ENCODE measurements at regions not wholly inside any gene's neighbourhood (a gene's known extent, or its start where the extent isn't known, plus 50 kb on each side); places are given as distances from the start of the nearest gene placed in this dataset.

DNA sequence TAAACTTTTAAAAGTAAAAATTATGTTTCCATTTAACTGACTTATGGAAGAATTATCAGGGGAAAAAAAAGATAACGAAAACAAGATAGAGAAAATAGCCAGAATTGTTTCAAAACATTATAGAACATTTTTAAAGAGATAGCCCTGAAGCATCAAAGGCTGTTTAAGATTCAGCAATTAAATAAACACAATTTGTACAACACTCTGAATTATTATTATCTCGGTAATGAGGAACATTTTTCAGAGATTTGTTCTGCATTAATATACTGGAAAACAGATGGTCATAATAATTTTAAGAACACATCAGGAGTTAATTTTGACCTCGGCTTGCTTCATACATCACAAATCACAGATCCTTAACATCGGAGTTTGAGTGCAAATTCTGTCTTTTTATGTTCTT lies 643.8 kb downstream of the SORCS1 start:
- no peak for DNase-seq (ENCODE audit: low spot score)
- peaks cover 4% of the 10 kb centered on the region for H3K9me3 Mint-ChIP-seq
- H3K27ac Mint-ChIP-seq: no peak overlapping the region
- H3K36me3 Mint-ChIP-seq: no peaks in the 10 kb centered on the region
- no peak for ATAC-seq
- no peak overlapping the region for H3K4me3 Mint-ChIP-seq
- no peaks in the 10 kb centered on the region for H3K27me3 Mint-ChIP-seq
- no peaks in the 10 kb centered on the region for H3K4me1 Mint-ChIP-seq (ENCODE audit: low read depth in 2 of 2)

GRCh38 chr10:106519376-106520030 lies 645.0 kb downstream of the SORCS1 start:
- Mint-ChIP-seq H3K27ac (no peak overlapping the region), H3K27me3 (no peaks in the 10 kb centered on the region), H3K9me3 (peaks cover 4% of the 10 kb centered on the region)

GRCh38 chr10:106515206-106515790 lies 649.2 kb downstream of the SORCS1 start:
- Mint-ChIP-seq H3K27me3 (no peaks in the 10 kb centered on the region), H3K4me1 (ENCODE audit: low read depth in 2 of 2) (no peaks in the 10 kb centered on the region), H3K27ac (no peak overlapping the region), H3K9me3 (peaks cover 8% of the 10 kb centered on the region), H3K36me3 (no peaks in the 10 kb centered on the region), H3K4me3 (no peak overlapping the region)
- no peak for DNase-seq (ENCODE audit: low spot score)
- ATAC-seq: no peak

More at GRCh38 chr10:106519376-106520030, 645.0 kb downstream of the SORCS1 start:
- Mint-ChIP-seq H3K4me3 (no peak overlapping the region), H3K4me1 (ENCODE audit: low read depth in 2 of 2) (no peaks in the 10 kb centered on the region), H3K36me3 (no peaks in the 10 kb centered on the region)
- DNase-seq (ENCODE audit: low spot score) (no peak), ATAC-seq (no peak)

DNA sequence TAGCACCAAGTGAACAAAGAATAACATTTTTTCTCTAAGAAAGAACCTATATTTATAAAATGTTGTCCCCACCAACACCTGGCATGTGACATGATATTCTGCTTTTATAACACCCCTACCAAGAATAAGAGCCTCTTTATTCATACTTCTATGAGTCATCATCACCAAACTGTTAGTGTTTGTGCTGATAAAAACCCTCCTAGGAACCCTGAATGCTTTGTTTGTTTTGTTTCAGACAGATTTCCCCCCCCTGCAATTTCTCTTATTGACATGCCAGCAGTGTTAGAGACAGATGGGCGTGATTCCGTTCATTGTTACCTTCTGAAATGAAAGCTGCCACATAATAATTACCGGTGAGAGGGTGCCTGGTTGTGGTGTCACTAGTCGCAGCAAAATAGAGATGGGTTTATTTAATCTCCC lies 651.1 kb downstream of the SORCS1 start:
- no peak overlapping the region for H3K27ac Mint-ChIP-seq
- H3K27me3 Mint-ChIP-seq: no peaks in the 10 kb centered on the region
- no peak for DNase-seq (ENCODE audit: low spot score)
- H3K9me3 Mint-ChIP-seq: peaks cover 3% of the 10 kb centered on the region
- H3K36me3 Mint-ChIP-seq: no peaks in the 10 kb centered on the region
- H3K4me1 Mint-ChIP-seq (ENCODE audit: low read depth in 2 of 2): no peaks in the 10 kb centered on the region
- H3K4me3 Mint-ChIP-seq: no peak overlapping the region
- ATAC-seq: no peak

DNA sequence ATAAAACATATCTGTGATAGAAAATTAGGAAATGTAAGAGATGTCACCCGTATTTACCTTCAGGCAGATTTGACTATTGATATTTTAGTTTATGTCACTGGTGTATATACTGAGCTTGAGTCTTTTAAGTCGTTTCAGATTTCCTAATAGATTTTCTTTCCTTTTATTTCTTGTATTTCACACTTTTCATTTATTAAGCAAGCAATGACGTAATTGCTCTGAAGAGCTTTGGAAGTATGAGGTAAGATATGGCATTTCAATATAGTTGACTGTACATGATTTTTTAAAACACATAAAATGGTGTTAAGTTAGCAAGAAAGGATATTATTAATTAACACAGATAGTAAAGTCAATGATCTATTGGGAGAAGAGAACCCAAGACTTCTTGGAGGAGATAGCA lies 652.6 kb downstream of the SORCS1 start:
- H3K4me3 Mint-ChIP-seq: no peak overlapping the region
- H3K9me3 Mint-ChIP-seq: peaks cover 7% of the 10 kb centered on the region
- no peaks in the 10 kb centered on the region for H3K4me1 Mint-ChIP-seq (ENCODE audit: low read depth in 2 of 2)
- H3K36me3 Mint-ChIP-seq: no peaks in the 10 kb centered on the region
- no peaks in the 10 kb centered on the region for H3K27me3 Mint-ChIP-seq
- ATAC-seq (no peak), DNase-seq (ENCODE audit: low spot score) (no peak)
- H3K27ac Mint-ChIP-seq: no peak overlapping the region

- H3K4me1 Mint-ChIP-seq (ENCODE audit: low read depth in 2 of 2): no peaks in the 10 kb centered on the region
- ATAC-seq (no peak), DNase-seq (ENCODE audit: low spot score) (no peak)
- H3K4me3 Mint-ChIP-seq: no peak overlapping the region
- no peaks in the 10 kb centered on the region for H3K36me3 Mint-ChIP-seq
- no peaks in the 10 kb centered on the region for H3K27me3 Mint-ChIP-seq
- peaks cover 9% of the 10 kb centered on the region for H3K9me3 Mint-ChIP-seq
- H3K27ac Mint-ChIP-seq: no peak overlapping the region
These were observed 655.6 kb downstream of the SORCS1 start for GRCh38 chr10:106508950-106509349.

GRCh38 chr10:106506526-106507283 lies 657.8 kb downstream of the SORCS1 start:
- no peak for ATAC-seq
- no peaks in the 10 kb centered on the region for H3K27me3 Mint-ChIP-seq
- peaks cover 11% of the 10 kb centered on the region for H3K9me3 Mint-ChIP-seq
- no peak for DNase-seq (ENCODE audit: low spot score)
- no peaks in the 10 kb centered on the region for H3K4me1 Mint-ChIP-seq (ENCODE audit: low read depth in 2 of 2)
- no peak overlapping the region for H3K4me3 Mint-ChIP-seq
- H3K27ac Mint-ChIP-seq: no peak overlapping the region
- H3K36me3 Mint-ChIP-seq: no peaks in the 10 kb centered on the region

DNA sequence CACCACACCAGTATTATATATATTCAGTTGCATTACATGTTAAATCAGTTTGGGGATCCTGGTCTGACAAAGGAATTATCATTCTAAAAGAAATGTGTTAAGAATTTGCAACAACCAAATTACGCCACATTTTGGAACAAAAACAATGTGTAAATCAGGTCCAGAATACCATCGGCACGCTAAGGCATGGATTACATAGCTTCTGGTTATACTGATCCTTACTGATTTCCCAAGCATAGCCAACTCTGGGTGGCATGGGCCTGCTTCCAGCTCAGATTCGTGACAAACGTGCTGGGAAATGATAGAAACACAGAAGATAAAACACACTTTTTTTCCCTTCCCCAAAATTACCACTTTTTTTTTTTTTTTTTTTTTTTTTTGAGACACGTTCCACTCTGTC lies 660.0 kb downstream of the SORCS1 start:
- no peaks in the 10 kb centered on the region for H3K27me3 Mint-ChIP-seq
- H3K9me3 Mint-ChIP-seq: peaks cover 14% of the 10 kb centered on the region
- H3K27ac Mint-ChIP-seq: no peak overlapping the region
- H3K4me3 Mint-ChIP-seq: no peak overlapping the region
- H3K4me1 Mint-ChIP-seq (ENCODE audit: low read depth in 2 of 2): no peaks in the 10 kb centered on the region
- DNase-seq (ENCODE audit: low spot score) (no peak), ATAC-seq (no peak)
- H3K36me3 Mint-ChIP-seq: no peaks in the 10 kb centered on the region

- Mint-ChIP-seq H3K4me1 (ENCODE audit: low read depth in 2 of 2) (no peaks in the 10 kb centered on the region), H3K27ac (no peak overlapping the region), H3K9me3 (peaks cover 21% of the 10 kb centered on the region), H3K36me3 (no peaks in the 10 kb centered on the region), H3K4me3 (no peak overlapping the region), H3K27me3 (no peaks in the 10 kb centered on the region)
- no peak for DNase-seq (ENCODE audit: low spot score)
- ATAC-seq: no peak
These were observed 661.9 kb downstream of the SORCS1 start for GRCh38 chr10:106502641-106503040.

- H3K4me1 Mint-ChIP-seq (ENCODE audit: low read depth in 2 of 2): no peaks in the 10 kb centered on the region
- no peak overlapping the region for H3K4me3 Mint-ChIP-seq
- peaks cover 20% of the 10 kb centered on the region for H3K9me3 Mint-ChIP-seq
- ATAC-seq (no peak), DNase-seq (ENCODE audit: low spot score) (no peak)
- no peaks in the 10 kb centered on the region for H3K36me3 Mint-ChIP-seq
- H3K27me3 Mint-ChIP-seq: no peaks in the 10 kb centered on the region
- H3K27ac Mint-ChIP-seq: no peak overlapping the region
These were observed 663.5 kb downstream of the SORCS1 start for GRCh38 chr10:106500925-106501525.

DNA sequence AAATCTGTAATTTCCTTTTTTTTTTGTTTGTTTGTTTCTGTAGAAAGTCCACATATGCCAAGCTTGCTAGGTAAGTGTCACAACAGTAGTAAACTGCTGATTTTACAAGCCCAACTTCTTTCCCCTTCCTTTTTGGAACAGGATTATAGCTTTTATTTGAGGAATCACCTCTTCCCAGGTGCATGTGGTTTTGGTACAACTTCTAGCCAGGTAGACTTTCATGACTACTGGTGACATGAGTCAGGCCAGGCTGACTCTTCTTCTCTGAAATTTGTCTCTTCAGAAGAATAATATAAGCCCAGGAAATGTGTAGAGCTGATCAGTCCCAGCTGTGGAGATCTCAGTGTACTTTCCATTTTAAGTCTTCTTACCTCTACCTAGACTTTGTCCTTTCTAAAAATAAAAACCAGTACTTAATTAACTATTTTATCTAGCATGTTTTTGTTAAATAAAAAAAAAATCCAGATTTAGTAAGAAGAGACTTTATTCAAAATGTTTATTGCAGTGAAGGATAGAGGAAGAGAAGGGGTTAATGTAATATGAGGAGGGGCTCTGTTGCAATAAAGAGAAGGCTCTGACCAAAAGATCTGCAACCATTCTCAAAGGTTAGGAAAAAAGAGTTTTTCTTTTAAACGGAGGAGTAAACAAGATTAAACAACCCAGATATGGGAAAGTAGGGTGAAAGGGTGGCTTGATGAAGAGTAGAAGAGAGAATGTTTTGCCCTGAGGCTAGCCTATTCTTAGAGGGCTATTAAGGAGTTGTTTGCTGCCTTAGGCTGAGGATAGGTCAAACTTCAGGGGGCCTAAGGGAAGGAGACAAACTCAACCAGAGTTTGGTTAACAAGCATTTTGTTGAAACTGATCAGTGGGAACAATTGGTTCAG lies 664.2 kb downstream of the SORCS1 start:
- ATAC-seq (no peak), DNase-seq (ENCODE audit: low spot score) (no peak)
- peaks cover 20% of the 10 kb centered on the region for H3K9me3 Mint-ChIP-seq
- no peaks in the 10 kb centered on the region for H3K36me3 Mint-ChIP-seq
- H3K4me3 Mint-ChIP-seq: no peak overlapping the region
- H3K27ac Mint-ChIP-seq: no peak overlapping the region
- no peaks in the 10 kb centered on the region for H3K4me1 Mint-ChIP-seq (ENCODE audit: low read depth in 2 of 2)
- no peaks in the 10 kb centered on the region for H3K27me3 Mint-ChIP-seq

- DNase-seq (ENCODE audit: low spot score): no peak
- peaks cover 20% of the 10 kb centered on the region for H3K9me3 Mint-ChIP-seq
These were observed 665.1 kb downstream of the SORCS1 start for GRCh38 chr10:106499448-106499847.

GRCh38 chr10:106498675-106499074 lies 665.8 kb downstream of the SORCS1 start:
- no peaks in the 10 kb centered on the region for H3K27me3 Mint-ChIP-seq

More at GRCh38 chr10:106499448-106499847, 665.1 kb downstream of the SORCS1 start:
- H3K27me3 Mint-ChIP-seq: no peaks in the 10 kb centered on the region
- no peaks in the 10 kb centered on the region for H3K36me3 Mint-ChIP-seq
- no peaks in the 10 kb centered on the region for H3K4me1 Mint-ChIP-seq (ENCODE audit: low read depth in 2 of 2)
- H3K4me3 Mint-ChIP-seq: no peak overlapping the region
- no peak overlapping the region for H3K27ac Mint-ChIP-seq
- ATAC-seq: no peak

More at GRCh38 chr10:106498675-106499074, 665.8 kb downstream of the SORCS1 start:
- no peaks in the 10 kb centered on the region for H3K36me3 Mint-ChIP-seq
- DNase-seq (ENCODE audit: low spot score) (no peak), ATAC-seq (no peak)
- H3K4me1 Mint-ChIP-seq (ENCODE audit: low read depth in 2 of 2): no peaks in the 10 kb centered on the region
- H3K4me3 Mint-ChIP-seq: no peak overlapping the region
- peaks cover 18% of the 10 kb centered on the region for H3K9me3 Mint-ChIP-seq
- H3K27ac Mint-ChIP-seq: no peak overlapping the region

Data from natural killer cell treated with Interleukin-12 subunit alpha and Interleukin-12 subunit beta and Interleukin-15 and Interleukin-18, amount 100 ng/mL, for 72 hours (primary cell).